Testis (tissue), 2 donors: ENCODE measurements at regions not wholly inside any gene's neighbourhood (a gene's known extent, or its start where the extent isn't known, plus 50 kb on each side); places are given as distances from the start of the nearest gene placed in this dataset.

Experiments
- POLR2A ChIP-seq: fragments of 450-650 bp; IDR thresholded peaks from one replicate; pipeline ENCODE4 v1.6.1; 2017; ENCODE audit warnings: antibody characterized with exemption, mild to moderate bottlenecking, moderate library complexity
- TF ChIP-seq, protein P1 (sequence below), 3 experiments: fragments of 450-650 bp in 2 of 3; fragments of 200-600 bp in 1 of 3; sonication (generic) in 1 of 3; IDR thresholded peaks; one replicate each; pipeline ENCODE4 v1.5.1; 2016 to 2019; ENCODE audit warnings: antibody characterized with exemption in 3 of 3, mild to moderate bottlenecking in 2 of 3, moderate library complexity in 1 of 3

DNA sequence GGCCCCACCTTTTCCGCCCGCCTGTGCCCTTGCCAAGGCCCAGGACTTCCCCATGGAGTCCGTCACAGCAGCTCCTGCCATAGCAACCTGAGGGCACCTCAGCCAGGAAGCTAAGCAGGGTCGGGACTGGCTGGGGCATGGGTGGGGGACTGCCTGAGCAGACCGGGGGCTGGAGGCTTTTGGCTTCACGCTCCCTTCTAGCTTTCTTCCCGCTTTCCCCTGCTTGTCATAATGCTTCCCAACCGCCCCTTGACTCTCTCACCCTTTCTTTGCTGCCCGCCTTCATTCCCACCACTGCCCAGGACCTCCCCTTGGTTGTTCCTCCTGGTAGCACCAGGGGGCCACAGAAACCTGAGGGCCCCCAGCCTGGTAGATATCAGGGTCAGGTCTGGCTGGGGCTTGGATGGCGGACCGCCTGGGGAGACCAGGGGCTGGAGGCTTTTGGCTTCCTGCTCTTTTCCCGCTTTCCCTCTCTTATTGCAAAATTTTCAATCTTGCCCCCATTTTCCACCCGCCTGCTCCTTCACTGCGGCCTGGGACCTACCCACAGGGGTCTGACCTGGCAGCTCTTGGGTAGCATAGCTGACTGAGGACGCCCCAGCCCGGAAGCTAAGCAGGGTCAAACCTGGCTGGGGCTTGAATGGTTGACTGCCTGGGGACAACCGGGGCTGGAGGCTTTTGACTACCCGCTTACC lies 2287.7 kb downstream of the TP53TG3F start:
- TF ChIP-seq, protein P1, sequence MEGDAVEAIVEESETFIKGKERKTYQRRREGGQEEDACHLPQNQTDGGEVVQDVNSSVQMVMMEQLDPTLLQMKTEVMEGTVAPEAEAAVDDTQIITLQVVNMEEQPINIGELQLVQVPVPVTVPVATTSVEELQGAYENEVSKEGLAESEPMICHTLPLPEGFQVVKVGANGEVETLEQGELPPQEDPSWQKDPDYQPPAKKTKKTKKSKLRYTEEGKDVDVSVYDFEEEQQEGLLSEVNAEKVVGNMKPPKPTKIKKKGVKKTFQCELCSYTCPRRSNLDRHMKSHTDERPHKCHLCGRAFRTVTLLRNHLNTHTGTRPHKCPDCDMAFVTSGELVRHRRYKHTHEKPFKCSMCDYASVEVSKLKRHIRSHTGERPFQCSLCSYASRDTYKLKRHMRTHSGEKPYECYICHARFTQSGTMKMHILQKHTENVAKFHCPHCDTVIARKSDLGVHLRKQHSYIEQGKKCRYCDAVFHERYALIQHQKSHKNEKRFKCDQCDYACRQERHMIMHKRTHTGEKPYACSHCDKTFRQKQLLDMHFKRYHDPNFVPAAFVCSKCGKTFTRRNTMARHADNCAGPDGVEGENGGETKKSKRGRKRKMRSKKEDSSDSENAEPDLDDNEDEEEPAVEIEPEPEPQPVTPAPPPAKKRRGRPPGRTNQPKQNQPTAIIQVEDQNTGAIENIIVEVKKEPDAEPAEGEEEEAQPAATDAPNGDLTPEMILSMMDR (IDR thresholded peaks at IDR 0.05) = no peak
- no peak for TF ChIP-seq POLR2A
